Renal pelvis (tissue), 1 donor: ENCODE measurements at regions not wholly inside any gene's neighbourhood (a gene's known extent, or its start where the extent isn't known, plus 50 kb on each side); places are given as distances from the start of the nearest gene placed in this dataset.
A peak's percentile ranks its signal among the peaks of the same experiment; 100 is the strongest.
"Not testable (repeated sequence)": the region's sequence is repeated elsewhere in the genome, so short reads cannot be mapped to it uniquely, and the experiment has no call there.

Source experiments
- DNase-seq: peaks from one replicate; pipeline ENCODE4 v3.0.0-alpha.2; 2013

DNA sequence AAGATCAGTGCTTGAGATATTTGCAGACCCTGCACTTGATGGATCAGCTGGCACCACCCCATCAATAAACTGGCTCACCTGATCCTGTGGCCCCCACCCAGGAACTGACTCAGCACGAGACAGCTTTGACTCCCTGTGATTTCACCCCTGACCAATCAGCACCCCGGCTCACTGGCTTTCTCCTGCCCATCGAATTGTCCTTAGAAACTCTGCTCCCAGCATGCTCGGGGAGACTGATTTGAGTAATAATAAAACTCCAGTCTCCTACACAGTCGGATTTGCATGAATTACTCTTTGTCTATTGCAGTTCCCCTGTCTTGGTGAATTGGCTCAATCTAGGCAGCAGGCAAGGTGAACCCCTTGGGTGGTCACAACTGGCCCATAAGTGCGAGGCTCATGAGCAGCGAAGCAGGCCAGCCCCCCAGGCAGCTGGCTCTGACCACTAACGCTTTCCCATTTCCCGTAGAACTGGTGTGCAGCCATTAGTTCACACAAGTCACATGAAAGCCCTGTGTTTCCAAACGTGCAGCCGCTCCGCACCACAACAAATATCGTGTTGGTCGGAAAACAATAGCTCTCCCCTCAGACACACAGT lies 79.6 kb downstream of the RSPH3 start:
- DNase-seq, result no peak

DNA sequence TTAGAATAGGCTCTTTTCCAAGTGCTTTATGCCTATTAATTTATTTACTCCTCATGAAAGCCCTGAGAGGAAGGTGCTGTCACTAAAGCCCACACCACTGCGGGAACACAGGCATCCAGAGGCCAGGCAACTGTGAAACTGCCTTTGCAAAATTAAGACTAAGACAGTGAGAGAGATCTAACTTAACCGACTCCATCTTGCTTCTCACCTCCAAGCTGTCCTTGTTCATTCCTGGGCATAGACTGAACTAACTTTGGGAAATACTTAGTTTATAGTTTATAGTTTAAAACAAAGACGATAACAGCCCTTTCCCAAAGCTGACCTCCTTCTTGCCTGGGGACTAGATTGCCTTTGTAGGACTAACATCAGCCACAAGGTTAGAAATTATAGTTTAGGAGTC lies 80.1 kb downstream of the RSPH3 start:
- DNase-seq, result no peak

DNA sequence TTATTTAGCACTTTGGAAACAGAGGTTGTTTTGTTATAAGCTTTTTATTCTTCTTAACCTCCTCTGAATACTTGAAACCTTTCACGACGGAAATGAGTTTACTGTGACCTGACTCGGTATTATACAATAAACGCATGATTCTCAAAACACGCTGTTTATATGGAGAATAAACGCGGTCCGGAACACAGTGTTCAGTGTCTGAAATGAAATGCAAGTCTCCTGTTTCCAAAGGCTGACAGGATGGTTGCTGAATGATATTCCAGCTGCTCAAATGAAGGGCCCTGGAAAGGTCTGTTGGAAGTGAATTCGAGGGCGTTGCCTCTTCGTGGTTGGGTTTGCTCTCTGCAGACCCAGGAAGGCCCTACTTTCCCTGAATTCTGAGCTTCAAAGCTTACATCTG lies 83.4 kb downstream of the RSPH3 start:
- DNase-seq, result no peak

DNA sequence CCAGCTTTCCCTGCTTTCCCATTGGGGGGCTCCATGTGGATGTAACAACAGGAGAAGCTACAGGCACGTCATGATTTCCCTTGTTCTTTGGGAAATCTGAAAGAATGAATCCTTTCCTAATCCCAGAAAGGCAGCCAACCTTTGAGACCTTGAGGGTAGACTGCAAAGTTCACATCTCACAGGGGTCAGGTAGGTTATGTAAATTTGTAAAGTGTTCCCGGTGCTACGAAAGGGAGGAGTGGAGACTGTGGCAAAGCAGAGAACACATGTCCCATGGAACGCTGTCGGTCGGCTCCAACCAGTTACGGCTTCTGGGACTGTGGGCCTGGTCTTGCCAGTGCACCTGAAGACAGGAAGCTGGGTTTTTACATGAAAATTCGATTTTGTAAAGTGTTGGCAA lies 85.1 kb downstream of the RSPH3 start:
- no peak for DNase-seq

DNA sequence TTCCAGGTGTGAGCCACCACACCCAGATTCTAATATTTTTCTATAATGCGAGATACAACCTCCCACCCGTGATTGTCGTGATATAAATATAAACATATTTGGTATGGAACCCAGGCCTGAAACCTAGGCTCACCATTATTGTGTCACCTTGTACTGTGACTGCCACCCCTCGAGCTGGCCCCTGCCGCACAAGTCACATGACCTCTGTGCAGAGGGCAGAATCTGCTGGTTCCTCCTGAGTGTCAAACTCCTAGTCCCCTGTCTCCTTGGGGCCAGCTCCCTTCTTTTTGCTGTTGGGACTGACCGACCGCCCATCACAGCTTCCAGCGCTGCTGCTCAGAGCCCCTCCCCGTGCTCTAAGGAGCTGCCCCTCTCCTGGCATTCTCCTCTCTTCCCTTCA lies 86.4 kb downstream of the RSPH3 start:
- DNase-seq, result no peak

DNA sequence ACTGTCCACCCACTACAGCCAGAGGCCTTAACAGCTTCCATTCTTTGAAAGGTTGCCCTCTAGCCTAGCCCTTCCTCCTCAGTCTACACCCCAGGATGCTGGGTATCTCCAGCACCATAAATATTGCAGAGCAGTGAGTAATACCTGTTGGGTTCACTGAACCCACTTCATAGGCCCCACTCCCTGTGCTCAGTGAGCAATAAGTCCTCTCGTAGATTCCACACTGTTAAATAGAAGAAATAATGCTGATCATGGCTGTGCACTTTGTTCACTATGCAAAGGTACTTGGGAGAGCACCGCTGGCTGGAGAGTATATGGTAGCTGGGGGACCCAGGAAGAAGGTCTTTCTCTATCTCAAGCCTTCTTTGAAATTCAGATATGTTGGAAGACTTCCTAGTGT lies 87.3 kb downstream of the RSPH3 start:
- no peak for DNase-seq

DNA sequence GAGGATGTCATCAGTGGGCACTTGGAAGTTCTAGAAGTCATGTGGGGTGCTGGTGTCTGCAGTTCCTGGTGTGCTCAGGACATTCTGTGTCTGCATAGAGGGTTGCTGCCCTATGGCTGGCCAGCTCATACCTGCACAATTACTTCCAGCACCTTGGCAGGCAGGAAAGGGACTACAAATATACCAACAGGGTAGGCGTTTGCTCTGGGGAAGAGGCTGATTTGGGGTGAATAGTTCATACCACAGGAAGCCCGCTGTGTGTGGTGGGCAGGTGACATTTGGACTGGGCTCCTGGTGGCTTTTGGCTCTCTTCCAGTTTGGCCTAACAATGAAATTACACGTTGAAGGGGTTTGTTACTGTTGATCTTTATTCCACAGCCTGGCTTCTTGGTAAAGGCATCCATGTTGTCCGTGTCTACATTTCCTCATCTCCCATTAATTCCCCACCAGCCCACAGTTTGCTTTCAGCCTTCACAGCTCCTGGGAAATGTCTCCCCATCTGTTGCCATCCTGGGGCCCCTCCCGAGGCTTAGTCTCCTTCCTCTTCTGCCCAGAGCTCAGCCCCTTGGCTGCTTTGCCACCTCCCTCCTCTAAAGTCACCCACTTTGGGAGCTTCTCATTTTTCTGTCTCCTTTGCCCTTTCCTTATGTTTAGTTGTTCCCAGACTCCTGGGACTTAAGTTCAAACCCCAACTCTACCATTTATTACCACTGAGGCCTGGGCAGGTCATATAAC lies 88.1 kb downstream of the RSPH3 start:
- no peak for DNase-seq

DNA sequence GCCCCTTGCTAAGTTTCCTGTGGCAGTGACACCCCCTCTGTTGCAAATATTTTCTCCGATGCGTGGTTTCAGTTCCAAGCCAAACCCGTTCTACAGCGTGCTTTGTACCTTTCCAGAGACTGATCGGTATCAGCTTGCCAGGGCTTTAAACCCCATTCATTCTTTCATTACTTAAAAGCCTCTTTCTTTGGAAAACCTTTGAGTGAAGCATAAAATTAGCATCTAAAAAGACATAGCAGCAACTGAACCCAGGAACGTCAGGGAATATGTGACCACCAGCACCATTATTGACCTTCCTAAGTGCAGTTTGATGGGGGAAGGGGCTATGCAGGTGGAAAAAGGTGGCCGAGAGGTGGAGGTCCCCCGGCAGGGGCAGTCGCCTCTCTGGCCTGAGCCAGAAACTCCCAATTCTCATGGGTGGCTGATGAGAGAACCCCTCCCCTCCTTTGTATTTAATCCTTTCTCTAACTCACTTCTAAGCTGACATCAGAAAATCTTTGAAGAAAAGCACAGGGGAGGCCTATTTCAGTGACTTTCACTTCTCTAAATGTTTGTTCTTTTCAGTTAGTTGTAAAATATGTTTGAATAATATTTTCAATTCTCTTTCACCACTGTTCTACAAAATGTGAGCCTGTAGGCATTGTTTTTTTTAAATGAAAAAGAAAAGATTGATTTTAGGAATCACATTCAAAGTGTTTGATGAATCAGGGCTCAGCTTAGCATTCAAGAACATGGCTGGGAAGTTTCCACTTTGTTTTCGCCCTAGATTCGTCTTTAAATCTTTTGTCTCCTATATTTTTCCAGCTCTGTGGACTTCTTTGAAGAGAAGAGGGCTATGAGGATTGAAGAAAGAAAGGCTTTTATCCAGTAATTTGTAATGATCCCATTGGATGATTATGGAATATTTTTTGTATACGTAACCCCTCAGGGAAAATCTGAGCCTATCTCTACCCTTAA lies 89.2 kb downstream of the RSPH3 start:
- peak; percentile 65 for DNase-seq

DNA sequence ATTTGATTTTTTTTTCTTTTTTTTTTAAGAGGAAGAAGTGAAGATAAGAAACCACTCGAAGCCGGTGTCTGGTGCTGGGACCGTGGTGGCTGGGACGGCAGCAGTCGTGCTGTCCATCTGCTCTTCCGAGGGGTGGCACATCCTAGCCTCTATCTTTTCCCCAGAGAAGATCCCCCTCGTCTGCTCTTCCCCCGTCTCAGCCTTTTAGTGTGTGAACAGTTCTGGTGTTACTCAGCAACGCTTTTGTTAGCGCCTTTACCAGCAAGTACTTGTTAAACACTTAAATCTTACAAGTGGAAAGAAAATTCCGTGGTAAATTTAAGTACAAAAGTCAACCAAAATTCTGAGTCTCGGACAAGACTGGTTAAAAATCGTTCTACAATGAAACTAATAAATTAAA lies 90.1 kb downstream of the RSPH3 start:
- no peak for DNase-seq

DNA sequence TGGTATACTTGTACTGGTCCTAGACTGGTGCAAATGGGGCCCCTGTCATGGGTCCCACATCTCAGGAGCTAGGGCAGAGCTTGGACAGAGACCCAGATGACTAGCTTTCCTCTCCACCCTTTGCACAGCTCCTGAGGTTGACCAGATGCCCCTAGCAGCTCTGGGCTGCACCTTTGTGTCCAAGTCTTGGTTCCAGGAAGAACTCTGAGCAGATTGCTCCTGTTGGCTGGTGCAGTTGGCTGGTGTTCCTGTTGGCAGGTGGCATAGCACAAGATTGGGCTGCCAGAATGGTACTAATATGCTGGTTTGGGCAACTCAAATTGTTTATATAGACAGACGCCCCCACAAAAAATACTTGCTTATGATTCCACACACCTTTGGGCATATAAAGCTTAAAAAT lies 89.4 kb upstream of the EZR start:
- no peak for DNase-seq

DNA sequence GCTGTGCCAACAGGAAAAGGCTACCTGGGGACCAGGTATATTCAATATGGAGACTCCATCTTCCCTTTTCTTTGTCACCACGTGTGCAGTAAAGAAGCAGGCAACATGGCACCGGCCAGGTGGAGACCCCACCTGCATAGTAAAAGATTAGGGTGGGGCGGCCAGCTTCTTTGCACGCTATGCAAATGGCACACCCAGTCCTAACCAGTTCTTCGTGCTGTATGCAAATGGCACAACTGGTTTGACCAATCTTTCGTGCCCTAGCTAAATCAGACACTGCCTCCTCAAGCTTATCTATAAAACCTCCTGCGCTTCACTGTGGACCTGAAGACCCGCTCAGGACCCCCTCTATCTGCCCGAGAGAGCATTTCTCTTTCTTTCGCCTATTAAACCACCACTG lies 88.8 kb upstream of the EZR start:
- no peak for DNase-seq

DNA sequence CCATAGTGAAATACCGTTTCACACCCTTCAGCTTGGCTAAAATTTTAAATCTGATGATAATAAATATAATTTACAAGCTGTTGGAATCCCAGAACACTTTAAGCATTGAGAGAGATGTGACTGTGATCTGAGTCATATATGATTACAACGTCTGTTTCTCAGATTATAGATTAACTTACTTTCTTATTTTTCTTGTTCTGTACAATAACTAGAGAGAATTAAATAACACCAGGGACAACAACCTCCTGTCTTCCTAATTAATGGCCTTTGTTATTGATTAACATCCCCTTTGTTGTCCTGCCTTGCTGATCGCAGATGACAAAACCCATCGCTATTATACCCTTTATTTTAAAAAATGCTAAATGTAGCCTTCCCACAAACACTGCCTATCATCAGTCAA lies 87.8 kb upstream of the EZR start:
- DNase-seq, result no peak

DNA sequence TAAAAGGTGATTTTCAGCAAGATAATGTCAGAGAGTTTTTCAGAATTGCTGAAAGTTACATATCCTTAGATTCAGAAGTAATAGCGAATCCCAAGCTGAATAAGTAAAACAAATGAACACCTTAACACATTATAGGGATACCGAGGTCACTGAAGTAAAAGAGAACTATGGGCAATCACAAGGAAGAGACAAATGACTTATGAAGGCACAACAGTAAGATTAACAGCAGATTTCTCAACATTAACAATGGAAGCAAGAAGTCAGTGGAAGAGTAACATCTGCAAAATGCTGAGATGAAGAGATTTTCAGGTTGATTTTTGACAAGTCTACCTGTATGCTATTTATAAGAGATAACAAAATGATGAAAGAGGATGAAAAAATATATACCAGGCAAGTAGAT lies 86.1 kb upstream of the EZR start:
- DNase-seq, result no peak

DNA sequence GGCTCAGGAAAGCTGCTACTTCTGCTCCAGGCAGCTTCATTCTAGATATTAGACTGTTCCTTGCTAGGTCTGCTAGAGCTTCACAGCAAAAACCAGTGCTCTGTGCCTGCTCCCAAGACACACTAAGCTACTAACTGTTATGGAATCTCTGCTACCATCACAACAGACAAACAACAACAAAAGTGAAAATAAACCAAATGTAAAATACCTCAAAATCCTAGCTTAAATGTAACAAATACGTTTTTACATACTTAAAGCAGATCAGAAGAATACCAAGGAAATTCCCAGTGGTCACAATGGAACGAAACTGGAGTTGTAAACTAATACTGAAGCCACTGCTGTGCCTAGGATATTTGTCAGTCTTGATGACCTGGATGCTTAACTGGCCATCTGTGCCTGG lies 84.6 kb upstream of the EZR start:
- DNase-seq, result no peak

DNA sequence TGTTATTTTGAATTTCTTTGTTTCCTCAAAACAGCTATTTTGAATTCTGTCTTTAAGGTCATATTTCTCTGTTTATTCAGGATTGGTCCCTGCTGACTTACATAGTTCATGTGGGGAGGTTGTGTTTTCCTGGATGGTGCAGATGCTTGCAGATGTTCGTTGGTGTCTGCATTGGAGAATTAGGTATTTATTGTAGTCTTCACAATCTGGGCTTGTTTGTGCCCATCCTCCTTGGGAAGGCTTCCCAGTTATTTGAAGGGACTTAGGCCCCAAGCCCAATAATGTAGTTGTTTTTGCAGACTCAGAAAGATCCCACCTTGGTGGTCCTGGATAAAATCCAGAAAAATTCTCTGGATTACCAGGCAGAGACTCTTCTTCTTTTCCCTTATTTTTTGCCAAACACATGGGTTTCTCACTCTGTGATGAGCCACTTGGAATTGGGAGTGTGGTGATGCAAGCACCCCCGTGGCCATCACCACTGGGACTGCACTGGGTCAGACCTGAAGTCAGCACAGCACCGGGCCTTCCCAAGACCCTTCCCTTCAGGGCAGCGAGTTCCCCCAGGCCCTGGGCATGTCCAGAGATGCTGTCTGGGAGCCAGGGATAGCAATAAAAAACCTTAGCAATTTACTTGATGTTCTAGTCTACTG lies 81.6 kb upstream of the EZR start:
- no peak for DNase-seq

DNA sequence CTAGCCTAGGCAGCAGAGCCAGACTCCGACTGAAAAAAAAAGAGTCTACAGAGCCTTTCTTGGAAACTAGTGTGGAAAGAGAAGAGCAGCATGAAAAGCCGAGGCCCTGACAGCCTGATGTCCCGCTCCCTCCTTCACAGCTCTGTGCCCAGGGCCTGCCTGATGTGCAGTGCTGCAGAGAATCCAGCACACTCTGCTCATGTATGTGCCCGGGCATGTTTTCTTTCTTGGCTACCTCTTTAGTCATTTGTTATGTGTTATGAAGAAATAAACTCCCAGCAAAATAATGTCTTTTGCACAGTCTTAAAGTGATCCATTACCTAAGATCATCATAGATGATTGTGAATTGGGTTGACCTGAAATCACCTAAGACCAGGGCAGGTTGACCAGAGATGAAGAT lies 78.1 kb upstream of the EZR start:
- DNase-seq, result no peak

DNA sequence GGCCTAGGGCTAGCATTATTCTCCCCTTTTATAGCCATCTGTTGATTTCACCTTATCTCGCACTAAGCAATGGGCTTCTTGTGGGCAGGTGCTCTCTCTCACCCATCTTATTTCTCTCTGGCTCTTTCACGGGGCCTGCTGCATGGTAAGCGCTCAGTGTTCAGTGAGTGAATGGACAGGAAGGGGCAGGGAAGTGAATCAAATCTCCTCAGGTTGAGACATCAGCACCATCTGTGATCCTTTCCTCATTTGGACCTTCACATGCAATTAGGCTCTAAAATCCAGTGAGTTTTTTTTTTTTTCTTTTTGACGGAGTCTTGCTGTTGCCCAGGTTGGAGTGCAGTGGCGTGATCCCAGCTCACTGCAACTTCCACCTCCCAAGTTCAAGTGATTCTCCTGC lies 76.5 kb upstream of the EZR start:
- no peak for DNase-seq

DNA sequence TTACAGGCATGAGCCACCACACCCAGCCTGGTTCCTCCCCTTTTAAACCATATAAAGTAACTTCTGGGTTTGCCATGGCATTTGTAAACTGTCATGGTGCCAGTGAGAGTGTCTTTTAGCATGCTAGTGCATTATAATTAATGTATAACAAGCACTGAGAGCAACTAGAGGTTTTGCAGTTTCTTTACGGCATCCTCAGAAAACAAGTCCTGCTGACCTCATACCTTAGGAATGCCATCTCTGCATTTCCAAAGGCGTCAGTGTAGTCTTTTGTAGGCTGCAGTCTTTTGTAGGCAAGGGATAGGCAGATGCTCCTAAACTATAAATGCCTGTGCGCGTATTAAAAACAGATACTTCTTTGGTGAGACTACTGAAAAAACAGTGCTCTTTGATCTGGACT lies 75.0 kb upstream of the EZR start:
- peak; percentile 64 for DNase-seq

DNA sequence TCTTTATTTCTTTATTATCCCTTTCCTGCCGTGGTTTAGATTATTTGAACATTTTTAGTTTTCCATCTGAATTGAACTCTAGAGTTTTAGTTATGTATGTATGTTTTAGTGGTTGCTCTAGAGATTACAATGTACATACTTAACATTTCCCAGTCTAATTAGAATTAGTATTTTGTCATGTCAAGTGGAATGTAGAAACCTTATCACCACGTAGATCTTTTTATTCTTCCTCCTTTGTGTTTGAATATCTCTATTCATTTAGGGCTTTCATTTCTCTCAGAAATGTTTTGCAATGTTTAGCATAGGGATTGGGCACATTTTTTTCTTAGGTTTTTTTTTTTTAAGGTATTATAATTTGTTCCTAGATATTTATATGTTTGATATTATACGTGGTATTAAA lies 73.1 kb upstream of the EZR start:
- no peak for DNase-seq

DNA sequence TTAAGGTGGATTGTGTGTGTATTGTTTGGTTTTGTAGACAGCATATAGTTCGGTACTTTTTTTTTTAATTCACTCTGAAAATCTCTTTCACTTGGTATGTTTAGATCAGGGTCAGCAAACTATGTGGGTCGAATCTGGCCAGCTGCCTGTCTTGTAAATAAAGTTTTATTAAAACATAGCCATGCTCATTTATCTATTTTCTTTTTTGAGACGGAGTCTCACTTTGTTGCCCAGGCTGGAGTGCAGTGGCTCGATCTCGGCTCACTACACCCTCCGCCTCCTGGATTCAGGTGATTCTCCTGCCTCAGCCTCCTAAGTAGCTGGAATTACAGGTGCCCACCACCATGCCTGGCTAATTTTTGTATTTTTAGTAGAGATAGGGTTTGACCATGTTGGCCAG lies 72.4 kb upstream of the EZR start:
- DNase-seq, result not testable (repeated sequence)

DNA sequence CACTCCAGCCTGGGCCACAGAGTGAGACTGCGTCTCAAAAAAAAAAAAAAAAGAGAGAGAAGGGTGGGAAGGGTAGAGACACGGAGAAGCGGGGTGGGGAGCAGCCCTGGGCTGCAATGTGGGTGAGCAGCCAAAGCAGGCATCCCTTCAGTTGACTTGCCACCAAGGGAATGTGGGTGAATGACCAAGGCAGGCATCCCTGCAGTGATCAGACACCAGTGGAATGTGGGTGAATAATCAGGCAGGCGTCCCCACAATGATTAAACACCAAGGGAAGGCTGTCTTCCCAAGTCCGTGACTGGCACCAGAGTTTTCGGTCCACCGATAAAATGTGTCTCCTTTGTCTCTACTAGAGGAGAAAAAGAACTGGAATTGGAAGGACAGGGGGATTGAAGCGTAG lies 69.0 kb upstream of the EZR start:
- not testable (repeated sequence) for DNase-seq

DNA sequence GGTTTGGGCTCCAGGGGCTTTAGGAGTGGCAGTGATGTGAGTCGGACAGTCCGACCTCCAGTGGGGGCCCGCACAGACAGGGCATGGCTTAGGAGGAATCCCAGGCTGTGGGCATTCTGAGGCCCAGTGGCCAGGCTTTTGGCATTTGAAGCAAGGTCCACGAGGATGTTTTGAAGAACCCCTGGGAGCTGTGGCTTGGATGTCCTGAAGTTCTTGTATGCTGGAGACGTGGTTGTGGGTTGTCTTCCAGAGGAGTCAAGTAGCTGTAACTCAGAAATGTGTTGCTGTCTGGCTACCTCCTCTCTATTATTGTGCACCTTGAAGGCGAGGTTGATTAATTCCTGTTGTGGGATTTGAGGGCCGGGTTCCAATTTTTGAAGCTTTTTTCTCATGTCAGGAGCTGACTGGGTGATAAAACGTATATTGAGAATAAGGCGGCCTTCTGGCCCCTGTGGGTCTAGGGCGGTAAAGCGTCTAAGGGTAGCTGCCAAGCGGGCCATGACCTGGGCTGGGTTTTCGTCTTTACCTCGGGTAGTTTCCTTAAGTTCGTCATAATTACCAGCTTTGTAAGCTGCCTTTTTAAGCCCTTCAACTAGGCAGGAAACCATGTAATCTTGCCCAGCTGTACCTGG lies 67.3 kb upstream of the EZR start:
- DNase-seq, result not testable (repeated sequence)
